KMS-11 (cell line): ENCODE measurements at regions not wholly inside any gene's neighbourhood (a gene's known extent, or its start where the extent isn't known, plus 50 kb on each side); places are given as distances from the start of the nearest gene placed in this dataset.

Experiments
- H2AFZ ChIP-seq: fragments of 200-600 bp; sonication (generic); 2 replicates; pipeline ENCODE4 v1.6.1; 2016; ENCODE audit warnings: antibody characterized with exemption, mixed run types, low read depth
- H3K27ac ChIP-seq: fragments of 200-600 bp; sonication (generic); 2 replicates; pipeline ENCODE4 v1.6.1; 2016; ENCODE audit warnings: mild to moderate bottlenecking, mixed run types
- H3K27me3 ChIP-seq: fragments of 200-600 bp; sonication (generic); 2 replicates; pipeline ENCODE4 v1.6.1; 2017; ENCODE audit warnings: mild to moderate bottlenecking, low read depth, mixed run types, moderate library complexity; ENCODE audit not compliant: insufficient read depth
- H3K36me3 ChIP-seq: fragments of 200-600 bp; sonication (generic); 2 replicates; pipeline ENCODE4 v1.6.1; 2017; ENCODE audit warnings: mild to moderate bottlenecking, mixed run types; ENCODE audit not compliant: insufficient read depth
- H3K4me1 ChIP-seq: fragments of 200-600 bp; sonication (generic); 2 replicates; pipeline ENCODE4 v1.6.1; 2016; ENCODE audit warnings: mild to moderate bottlenecking, low read depth, mixed run types; ENCODE audit not compliant: poor library complexity, severe bottlenecking
- H3K4me2 ChIP-seq: fragments of 200-600 bp; sonication (generic); 2 replicates; pipeline ENCODE4 v1.7.0; 2016; ENCODE audit warnings: mild to moderate bottlenecking, mixed run types
- H3K4me3 ChIP-seq: fragments of 200-600 bp; sonication (generic); IDR thresholded peaks from 2 replicates; pipeline ENCODE4 v1.6.1; 2017; ENCODE audit warnings: low read depth, low read length, mixed read lengths; ENCODE audit not compliant: insufficient read depth
- H3K79me2 ChIP-seq: fragments of 200-600 bp; sonication (generic); 2 replicates; pipeline ENCODE4 v1.6.1; 2016; ENCODE audit warnings: low read depth, mixed run types; ENCODE audit not compliant: insufficient read depth
- H3K9ac ChIP-seq: fragments of 200-600 bp; sonication (generic); 2 replicates; pipeline ENCODE4 v1.6.1; 2016; ENCODE audit warnings: mild to moderate bottlenecking, mixed run types
- H4K20me1 ChIP-seq: fragments of 200-600 bp; sonication (generic); 2 replicates; pipeline ENCODE4 v1.6.1; 2016; ENCODE audit warnings: mild to moderate bottlenecking, mixed run types; ENCODE audit not compliant: insufficient read depth
- TF ChIP-seq, protein P1 (sequence below): fragments of 200-600 bp; sonication (generic); conservative IDR thresholded peaks from 2 replicates; pipeline ENCODE4 v1.6.1; 2017; ENCODE audit warnings: low read depth, mild to moderate bottlenecking, antibody characterized with exemption, low read length, moderate library complexity, mixed read lengths

DNA sequence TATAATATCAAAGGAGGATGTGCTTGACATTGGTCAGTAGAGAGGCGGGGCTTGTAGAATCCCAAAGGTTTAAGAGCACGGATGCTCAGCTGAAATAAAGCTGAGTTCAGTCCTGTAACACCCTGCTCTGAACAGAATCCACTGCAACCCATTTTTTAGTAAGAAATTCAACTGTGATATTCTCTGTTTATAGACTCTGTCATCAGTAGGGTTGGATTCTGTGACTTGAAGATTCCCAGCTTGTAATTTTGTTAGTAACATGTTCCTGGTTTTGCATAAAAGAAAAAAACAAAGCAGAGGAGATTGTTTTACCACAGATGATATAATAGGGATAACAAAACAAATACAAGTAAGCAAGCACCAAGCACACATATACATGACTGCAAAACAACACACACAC lies 324.6 kb upstream of the NR2F2 start:
- Histone ChIP-seq H3K4me3 (no peak overlapping the region), H3K36me3 (no peaks in the 10 kb centered on the region), H3K9ac (no peak overlapping the region), H3K4me2 (no peak overlapping the region), H3K79me2 (no peaks in the 10 kb centered on the region), H4K20me1 (no peaks in the 10 kb centered on the region), H3K27me3 (no peaks in the 10 kb centered on the region), H3K4me1 (no peaks in the 10 kb centered on the region), H3K27ac (no peak overlapping the region), H2AFZ (no peak overlapping the region)
- TF ChIP-seq, protein P1, sequence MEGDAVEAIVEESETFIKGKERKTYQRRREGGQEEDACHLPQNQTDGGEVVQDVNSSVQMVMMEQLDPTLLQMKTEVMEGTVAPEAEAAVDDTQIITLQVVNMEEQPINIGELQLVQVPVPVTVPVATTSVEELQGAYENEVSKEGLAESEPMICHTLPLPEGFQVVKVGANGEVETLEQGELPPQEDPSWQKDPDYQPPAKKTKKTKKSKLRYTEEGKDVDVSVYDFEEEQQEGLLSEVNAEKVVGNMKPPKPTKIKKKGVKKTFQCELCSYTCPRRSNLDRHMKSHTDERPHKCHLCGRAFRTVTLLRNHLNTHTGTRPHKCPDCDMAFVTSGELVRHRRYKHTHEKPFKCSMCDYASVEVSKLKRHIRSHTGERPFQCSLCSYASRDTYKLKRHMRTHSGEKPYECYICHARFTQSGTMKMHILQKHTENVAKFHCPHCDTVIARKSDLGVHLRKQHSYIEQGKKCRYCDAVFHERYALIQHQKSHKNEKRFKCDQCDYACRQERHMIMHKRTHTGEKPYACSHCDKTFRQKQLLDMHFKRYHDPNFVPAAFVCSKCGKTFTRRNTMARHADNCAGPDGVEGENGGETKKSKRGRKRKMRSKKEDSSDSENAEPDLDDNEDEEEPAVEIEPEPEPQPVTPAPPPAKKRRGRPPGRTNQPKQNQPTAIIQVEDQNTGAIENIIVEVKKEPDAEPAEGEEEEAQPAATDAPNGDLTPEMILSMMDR: no peak

DNA sequence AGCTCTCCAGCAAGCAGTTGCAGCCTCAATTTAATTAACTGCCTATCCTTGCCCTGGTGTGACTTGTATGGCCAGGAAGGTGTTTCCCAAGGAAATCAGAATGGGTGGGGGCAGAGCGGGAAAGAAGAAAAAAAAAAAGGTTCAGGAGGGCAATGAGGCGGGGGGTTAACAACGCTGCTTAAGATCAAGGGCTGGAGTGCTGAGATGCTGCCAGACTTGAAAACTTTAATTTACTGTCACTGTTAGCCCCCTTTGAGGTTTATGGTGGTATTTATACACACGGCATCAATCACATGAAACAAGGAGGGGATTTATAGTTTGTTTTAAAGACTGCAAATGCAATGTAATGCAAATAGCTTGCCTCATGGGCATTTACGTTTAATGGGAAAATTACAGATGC lies 319.4 kb upstream of the NR2F2 start:
- no peak overlapping the region for H3K9ac ChIP-seq
- H3K79me2 ChIP-seq: no peaks in the 10 kb centered on the region
- H3K4me3 ChIP-seq: no peak overlapping the region
- H3K36me3 ChIP-seq: no peaks in the 10 kb centered on the region
- H3K27ac ChIP-seq: no peak overlapping the region
- H3K27me3 ChIP-seq: no peaks in the 10 kb centered on the region
- H3K4me1 ChIP-seq: no peaks in the 10 kb centered on the region
- no peak overlapping the region for H2AFZ ChIP-seq
- TF ChIP-seq, protein P1: no peak
- no peak overlapping the region for H3K4me2 ChIP-seq
- no peaks in the 10 kb centered on the region for H4K20me1 ChIP-seq

DNA sequence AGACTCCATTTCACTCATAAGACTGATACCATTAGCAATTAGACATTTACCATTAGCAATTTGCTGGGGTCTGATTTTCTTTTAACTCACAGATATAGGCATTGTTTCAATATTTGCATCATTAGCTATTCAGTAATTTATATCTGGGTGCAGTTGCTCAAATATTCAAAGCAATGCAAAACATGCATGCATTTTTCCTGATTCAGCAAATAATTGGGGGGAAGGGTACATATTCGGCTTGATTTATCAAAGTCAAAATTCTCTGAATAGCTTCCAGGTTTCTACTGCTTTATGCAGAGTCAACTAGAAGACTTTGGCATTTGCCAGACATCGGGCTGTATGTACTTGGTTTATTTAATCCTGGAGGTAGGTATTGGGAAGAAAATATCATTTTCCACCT lies 315.6 kb upstream of the NR2F2 start:
- H3K9ac ChIP-seq: no peak overlapping the region
- no peak overlapping the region for H3K4me3 ChIP-seq
- no peaks in the 10 kb centered on the region for H3K4me1 ChIP-seq
- H3K27ac ChIP-seq: no peak overlapping the region
- H4K20me1 ChIP-seq: no peaks in the 10 kb centered on the region
- no peaks in the 10 kb centered on the region for H3K27me3 ChIP-seq
- no peaks in the 10 kb centered on the region for H3K36me3 ChIP-seq
- H2AFZ ChIP-seq: no peak overlapping the region
- no peak overlapping the region for H3K4me2 ChIP-seq
- H3K79me2 ChIP-seq: no peaks in the 10 kb centered on the region
- TF ChIP-seq, protein P1: no peak

DNA sequence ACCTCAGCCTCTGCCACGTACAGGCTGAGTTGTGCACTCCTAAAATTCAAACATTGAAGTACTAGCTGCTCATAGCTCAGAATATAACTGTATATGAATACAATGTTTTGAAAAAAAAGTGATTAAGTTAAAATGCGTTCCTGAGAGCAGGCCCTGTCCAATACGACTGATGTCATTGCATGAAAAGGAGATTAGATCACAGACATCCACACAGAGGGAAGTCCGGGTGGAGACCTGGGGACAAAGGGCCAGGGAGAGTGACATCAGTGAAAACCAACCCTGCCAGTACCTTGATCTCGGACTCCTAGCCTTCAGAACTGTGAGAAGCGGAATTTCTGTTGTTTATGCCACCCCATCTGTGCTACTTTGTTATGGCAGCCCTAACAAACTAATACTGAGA lies 311.4 kb upstream of the NR2F2 start:
- TF ChIP-seq, protein P1: no peak
- H3K27ac ChIP-seq: no peak overlapping the region

More for the DNA sequence above, 311.4 kb upstream of the NR2F2 start:
- H3K27me3 ChIP-seq: no peaks in the 10 kb centered on the region
- no peaks in the 10 kb centered on the region for H3K36me3 ChIP-seq
- H3K4me1 ChIP-seq: no peaks in the 10 kb centered on the region
- no peaks in the 10 kb centered on the region for H3K79me2 ChIP-seq
- no peak overlapping the region for H3K4me3 ChIP-seq
- no peak overlapping the region for H3K9ac ChIP-seq
- no peak overlapping the region for H3K4me2 ChIP-seq
- no peak overlapping the region for H2AFZ ChIP-seq
- H4K20me1 ChIP-seq: no peaks in the 10 kb centered on the region
